Dendritic cell treated with granulocyte-macrophage colony-stimulating factor and Interleukin-4, amounts not matched to agents 40 ng/mL and 50 ng/mL, for 4 days (primary cell): ENCODE measurements at regions not wholly inside any gene's neighbourhood (a gene's known extent, or its start where the extent isn't known, plus 50 kb on each side); places are given as distances from the start of the nearest gene placed in this dataset.

ENCODE experiments used
- H3K27ac Mint-ChIP-seq: one replicate; pipeline ENCODE4 v1.8.0; 2022; ENCODE audit warnings: mild to moderate bottlenecking, mixed read lengths
- H3K27me3 Mint-ChIP-seq: one replicate; pipeline ENCODE4 v1.8.0; 2022; ENCODE audit warnings: mild to moderate bottlenecking, mixed read lengths
- H3K36me3 Mint-ChIP-seq: one replicate; pipeline ENCODE4 v1.8.0; 2022; ENCODE audit warnings: low read depth, mixed read lengths
- H3K4me1 Mint-ChIP-seq: one replicate; pipeline ENCODE4 v1.8.0; 2022; ENCODE audit warnings: low read depth, mixed read lengths
- H3K4me3 Mint-ChIP-seq: one replicate; pipeline ENCODE4 v1.8.0; 2022; ENCODE audit warnings: mild to moderate bottlenecking, moderate library complexity, mixed read lengths
- H3K9me3 Mint-ChIP-seq: one replicate; pipeline ENCODE4 v1.8.0; 2022; ENCODE audit warnings: mixed read lengths
- intact Hi-C: fragments of 100-400 bp; cut with micrococcal nuclease; formaldehyde crosslinking; loops from one replicate; pipeline ENCODE4 v1.15.0; 2022

DNA sequence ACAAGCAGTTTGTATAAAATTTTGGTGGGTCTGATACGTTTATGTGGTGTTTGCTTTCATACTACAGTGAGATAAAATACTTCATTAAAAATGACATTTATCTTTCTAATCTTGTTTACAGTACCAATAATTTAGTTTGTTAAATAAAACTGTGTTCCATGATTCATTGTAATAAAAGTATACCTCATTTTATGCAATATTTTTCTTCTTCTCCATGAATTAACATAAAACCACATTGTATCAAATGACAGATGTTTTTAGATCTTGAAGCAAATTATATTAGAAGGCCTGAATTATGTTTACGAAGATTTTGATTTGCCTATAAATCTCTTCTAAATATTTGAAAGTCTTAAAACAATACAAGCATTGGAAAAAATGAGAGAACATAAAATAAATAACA lies 1443.0 kb upstream of the CDH6 start:
- Mint-ChIP-seq H3K27ac (no peak overlapping the region), H3K4me1 (no peaks in the 10 kb centered on the region), H3K36me3 (no peaks in the 10 kb centered on the region), H3K27me3 (no peaks in the 10 kb centered on the region), H3K4me3 (no peak overlapping the region), H3K9me3 (peaks cover 14% of the 10 kb centered on the region)
- intact Hi-C loops, result no loop called here

DNA sequence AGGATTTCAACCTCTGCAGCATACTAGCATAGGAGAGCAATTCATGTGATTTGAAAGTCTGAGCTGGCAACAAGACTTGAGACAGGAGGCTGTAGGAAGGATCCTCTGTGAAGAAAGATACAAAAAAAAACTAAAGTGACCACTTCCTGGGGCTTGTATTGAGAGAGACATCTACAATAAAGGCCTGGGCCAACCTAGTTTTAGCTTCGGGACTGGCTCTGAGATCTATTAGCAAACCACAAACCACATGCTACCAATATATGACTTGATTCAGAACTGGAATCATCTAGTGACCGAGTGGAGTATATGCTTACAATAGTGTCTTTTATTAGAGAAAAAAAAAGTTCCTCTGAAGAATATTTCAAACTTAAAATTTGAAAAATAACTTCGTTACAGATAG lies 1448.9 kb upstream of the CDH6 start:
- no peaks in the 10 kb centered on the region for H3K36me3 Mint-ChIP-seq
- H3K27ac Mint-ChIP-seq, result no peak overlapping the region
- intact Hi-C loops, result no loop called here
- H3K4me1 Mint-ChIP-seq, result no peaks in the 10 kb centered on the region
- H3K9me3 Mint-ChIP-seq, result peaks cover 9% of the 10 kb centered on the region
- no peak overlapping the region for H3K4me3 Mint-ChIP-seq
- no peaks in the 10 kb centered on the region for H3K27me3 Mint-ChIP-seq

DNA sequence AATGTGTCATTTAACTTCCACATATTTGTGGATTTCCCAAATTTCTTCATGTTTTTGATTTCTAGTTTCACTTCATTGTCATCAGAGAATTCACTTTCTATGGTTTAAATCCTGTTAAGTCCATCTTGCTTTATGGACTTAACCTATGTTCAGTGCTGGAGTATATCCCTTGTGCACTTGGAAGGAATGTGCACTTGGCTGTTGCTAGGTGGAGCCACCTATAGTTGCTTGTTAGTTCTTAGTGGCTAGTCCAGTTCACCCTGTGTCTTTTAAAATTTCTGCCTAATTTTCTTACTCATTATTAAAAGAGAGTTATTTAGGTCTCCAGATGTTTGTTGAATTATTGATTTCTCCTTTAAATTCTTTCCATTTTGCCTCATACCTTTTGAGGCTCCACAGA lies 1472.5 kb upstream of the CDH6 start:
- no peak overlapping the region for H3K4me3 Mint-ChIP-seq
- no peak overlapping the region for H3K27ac Mint-ChIP-seq
- H3K9me3 Mint-ChIP-seq, result peaks cover 18% of the 10 kb centered on the region
- no peaks in the 10 kb centered on the region for H3K27me3 Mint-ChIP-seq
- no peaks in the 10 kb centered on the region for H3K4me1 Mint-ChIP-seq
- intact Hi-C loops, result no loop called here
- H3K36me3 Mint-ChIP-seq, result no peaks in the 10 kb centered on the region

DNA sequence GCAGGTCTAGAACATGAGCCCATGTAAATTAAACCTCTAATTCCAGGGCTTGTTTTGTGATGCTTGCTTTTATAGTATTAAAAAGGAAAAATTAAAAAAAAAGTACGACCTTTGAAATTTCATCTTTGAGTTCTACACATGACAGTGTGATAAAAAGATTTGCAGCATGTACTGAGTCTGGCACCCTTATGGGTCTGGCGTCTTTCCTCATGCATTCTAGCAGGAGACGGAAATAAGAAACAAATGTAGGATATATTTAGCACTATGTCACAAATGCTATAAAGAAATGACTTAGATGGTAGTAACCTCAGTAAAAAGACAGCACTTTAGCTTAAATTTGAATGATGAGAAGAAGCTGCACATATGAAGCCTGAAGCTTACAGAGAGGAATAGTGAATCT lies 1474.3 kb upstream of the CDH6 start:
- Mint-ChIP-seq H3K36me3 (no peaks in the 10 kb centered on the region), H3K27ac (no peak overlapping the region), H3K4me1 (no peaks in the 10 kb centered on the region), H3K9me3 (peaks cover 18% of the 10 kb centered on the region), H3K27me3 (no peaks in the 10 kb centered on the region), H3K4me3 (no peak overlapping the region)
- intact Hi-C loops, result no loop called here

DNA sequence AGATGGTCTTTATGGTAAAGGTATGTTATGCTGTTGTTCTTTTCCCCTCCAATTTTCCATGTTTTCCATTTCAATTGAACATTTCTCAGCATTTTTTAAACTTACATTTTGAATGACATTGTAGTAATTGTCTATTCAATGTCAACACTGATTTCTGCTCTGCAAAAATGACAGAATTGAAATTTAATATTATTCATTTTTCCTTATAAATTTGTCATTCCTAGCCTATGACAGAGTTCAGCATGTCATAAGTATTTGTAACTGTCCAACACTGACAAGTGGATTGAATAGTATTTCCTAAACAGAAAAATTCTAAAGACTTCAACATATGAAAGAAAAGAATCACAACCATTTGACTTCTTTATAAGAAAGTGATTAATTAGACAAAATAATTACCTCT lies 1478.3 kb upstream of the CDH6 start:
- intact Hi-C loops, result no loop called here
- Mint-ChIP-seq H3K27me3 (no peaks in the 10 kb centered on the region), H3K27ac (no peak overlapping the region), H3K9me3 (peaks cover 36% of the 10 kb centered on the region), H3K4me3 (no peak overlapping the region), H3K36me3 (no peaks in the 10 kb centered on the region), H3K4me1 (no peaks in the 10 kb centered on the region)

DNA sequence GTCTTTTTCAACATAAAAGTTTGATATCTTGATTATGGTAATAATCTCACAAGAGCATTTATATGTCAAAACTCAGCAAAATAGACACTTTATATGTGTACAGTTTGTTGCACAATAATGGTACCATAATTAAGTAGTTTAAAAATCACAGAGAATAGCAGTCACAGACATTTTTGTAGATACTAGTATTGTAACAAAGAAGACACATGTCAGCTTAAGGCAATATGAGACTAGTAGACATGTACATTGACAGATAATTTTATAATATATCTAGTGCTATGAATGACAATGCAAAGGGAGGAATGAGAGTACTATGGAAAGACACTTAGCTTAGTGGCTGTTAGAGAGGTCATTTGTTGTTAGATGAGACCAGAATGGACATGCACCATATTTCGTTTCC lies 1490.6 kb upstream of the CDH6 start:
- no peak overlapping the region for H3K27ac Mint-ChIP-seq
- no peaks in the 10 kb centered on the region for H3K27me3 Mint-ChIP-seq
- no peaks in the 10 kb centered on the region for H3K4me1 Mint-ChIP-seq
- peaks cover 14% of the 10 kb centered on the region for H3K9me3 Mint-ChIP-seq
- H3K36me3 Mint-ChIP-seq, result no peaks in the 10 kb centered on the region
- intact Hi-C loops, result no loop called here
- H3K4me3 Mint-ChIP-seq, result no peak overlapping the region

DNA sequence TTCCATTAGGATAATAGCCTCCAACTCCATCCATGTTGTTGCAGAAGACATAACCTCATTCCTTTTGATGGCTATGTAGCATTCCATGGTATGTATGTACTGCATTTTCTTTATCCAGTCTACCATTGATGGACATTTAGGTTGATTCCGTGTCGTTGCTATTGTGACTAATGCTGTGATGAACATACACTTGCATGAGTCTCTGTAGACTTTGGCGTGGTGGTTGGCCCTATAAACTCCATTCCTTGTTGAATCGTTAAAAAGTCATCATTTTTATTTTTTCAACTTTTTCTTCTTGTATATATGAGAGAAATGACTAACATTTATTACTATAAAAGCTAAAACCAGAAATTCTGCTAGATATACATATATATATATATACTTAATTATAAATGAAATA lies 1491.9 kb upstream of the CDH6 start:
- Mint-ChIP-seq H3K4me1 (no peaks in the 10 kb centered on the region), H3K9me3 (peaks cover 14% of the 10 kb centered on the region), H3K27ac (no peak overlapping the region), H3K4me3 (no peak overlapping the region), H3K27me3 (no peaks in the 10 kb centered on the region), H3K36me3 (no peaks in the 10 kb centered on the region)
- intact Hi-C loops, result no loop called here

DNA sequence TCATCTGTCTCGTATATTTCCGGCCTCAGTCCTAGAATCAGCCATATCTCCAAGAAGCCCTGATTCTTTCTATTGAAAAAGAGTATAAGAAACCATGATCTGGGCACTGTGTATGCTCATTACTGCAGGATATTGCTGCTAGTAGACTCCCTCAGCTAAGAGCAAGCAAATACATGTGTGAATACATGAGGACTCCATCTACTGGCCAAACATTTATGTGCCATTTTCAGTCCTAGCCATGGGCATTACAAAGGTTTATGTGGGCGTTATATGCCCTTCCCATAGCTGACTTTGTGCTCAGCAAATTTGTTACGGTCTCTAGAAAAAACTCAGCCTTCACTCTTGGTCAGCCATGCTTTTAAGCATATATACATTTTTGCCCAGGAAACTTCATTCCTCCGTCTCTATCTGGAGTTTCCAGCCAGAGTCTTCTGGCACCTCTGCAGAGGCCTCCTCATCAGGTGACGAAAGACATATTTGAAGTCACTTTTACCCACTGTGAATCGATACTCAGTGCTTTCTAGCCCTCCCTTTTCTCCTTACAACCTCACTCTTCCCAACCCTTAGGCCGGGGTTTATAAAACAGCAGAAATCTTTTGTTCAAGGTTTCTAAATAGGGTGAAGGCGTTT lies 1495.6 kb upstream of the CDH6 start:
- peaks cover 8% of the 10 kb centered on the region for H3K9me3 Mint-ChIP-seq
- no peaks in the 10 kb centered on the region for H3K36me3 Mint-ChIP-seq
- intact Hi-C loops, result no loop called here
- H3K4me3 Mint-ChIP-seq, result no peak overlapping the region
- no peaks in the 10 kb centered on the region for H3K27me3 Mint-ChIP-seq
- no peak overlapping the region for H3K27ac Mint-ChIP-seq
- H3K4me1 Mint-ChIP-seq, result no peaks in the 10 kb centered on the region

DNA sequence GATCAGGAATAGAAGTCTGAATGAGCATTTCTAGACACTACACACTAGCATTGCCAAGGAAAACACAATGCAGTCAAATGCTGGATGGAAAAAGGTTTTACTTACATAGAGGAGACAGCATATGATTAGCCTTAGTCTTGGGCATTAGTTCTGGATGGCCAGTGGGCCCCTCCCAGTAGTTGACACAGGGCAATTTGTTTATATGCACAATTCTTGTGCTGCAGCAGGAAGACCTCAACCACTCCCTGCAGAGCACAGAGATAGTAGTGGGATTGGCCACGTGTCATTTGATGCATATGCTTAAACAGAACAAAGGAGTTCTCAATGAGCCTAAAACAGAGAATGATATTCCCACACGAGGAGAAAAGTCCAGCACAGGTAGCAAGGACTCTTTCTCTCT lies 1496.2 kb upstream of the CDH6 start:
- H3K27me3 Mint-ChIP-seq, result no peaks in the 10 kb centered on the region

DNA sequence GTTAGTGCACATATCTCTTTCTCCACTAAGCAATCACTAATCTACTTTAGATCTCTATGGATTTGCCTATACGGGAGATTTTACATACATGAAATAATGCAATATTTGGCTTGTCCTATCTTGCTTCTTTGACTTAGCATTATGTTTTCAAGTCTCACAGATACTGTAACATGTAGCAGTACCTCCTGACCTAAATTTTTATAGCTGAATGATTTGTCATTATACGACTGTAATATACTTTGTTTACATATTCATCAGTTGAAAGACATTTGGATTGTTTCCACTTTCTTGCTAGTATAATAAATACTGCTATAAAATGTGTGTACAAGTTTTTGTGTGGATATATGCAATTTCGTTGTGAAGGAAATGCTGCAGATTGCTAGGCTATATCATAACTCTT lies 1520.8 kb upstream of the CDH6 start:
- no peak overlapping the region for H3K4me3 Mint-ChIP-seq
- intact Hi-C loops, result no loop called here
- peaks cover 34% of the 10 kb centered on the region for H3K9me3 Mint-ChIP-seq
- no peaks in the 10 kb centered on the region for H3K4me1 Mint-ChIP-seq
- H3K27me3 Mint-ChIP-seq, result no peaks in the 10 kb centered on the region
- H3K36me3 Mint-ChIP-seq, result no peaks in the 10 kb centered on the region
- no peak overlapping the region for H3K27ac Mint-ChIP-seq

More for the DNA sequence above, 1496.2 kb upstream of the CDH6 start:
- H3K27ac Mint-ChIP-seq, result no peak overlapping the region
- no peaks in the 10 kb centered on the region for H3K36me3 Mint-ChIP-seq
- H3K4me1 Mint-ChIP-seq, result no peaks in the 10 kb centered on the region
- no peak overlapping the region for H3K4me3 Mint-ChIP-seq
- intact Hi-C loops, result no loop called here
- H3K9me3 Mint-ChIP-seq, result peaks cover 8% of the 10 kb centered on the region

DNA sequence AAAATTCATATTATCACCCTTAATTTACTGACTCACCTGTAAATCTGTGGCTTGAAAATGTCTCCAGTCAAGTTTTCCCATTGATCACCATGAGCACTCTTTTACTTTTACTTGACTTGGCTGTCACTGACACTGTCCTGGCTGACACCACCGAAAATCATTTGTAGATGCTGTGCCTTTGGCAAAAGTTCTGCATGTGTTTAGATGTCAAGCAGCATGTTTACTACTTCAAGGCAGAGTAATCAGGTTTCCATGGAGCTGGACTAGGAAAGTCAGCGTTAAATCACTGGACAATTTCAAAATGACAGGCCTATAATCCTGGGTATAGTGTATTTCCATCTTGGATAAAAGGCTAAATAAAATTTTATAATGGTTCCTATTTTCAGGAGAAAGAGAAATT lies 1530.6 kb upstream of the CDH6 start:
- no peaks in the 10 kb centered on the region for H3K36me3 Mint-ChIP-seq
- H3K4me3 Mint-ChIP-seq, result no peak overlapping the region
- H3K27ac Mint-ChIP-seq, result no peak overlapping the region
- no peaks in the 10 kb centered on the region for H3K27me3 Mint-ChIP-seq
- H3K9me3 Mint-ChIP-seq, result peaks cover 26% of the 10 kb centered on the region
- H3K4me1 Mint-ChIP-seq, result no peaks in the 10 kb centered on the region
- intact Hi-C loops, result no loop called here

DNA sequence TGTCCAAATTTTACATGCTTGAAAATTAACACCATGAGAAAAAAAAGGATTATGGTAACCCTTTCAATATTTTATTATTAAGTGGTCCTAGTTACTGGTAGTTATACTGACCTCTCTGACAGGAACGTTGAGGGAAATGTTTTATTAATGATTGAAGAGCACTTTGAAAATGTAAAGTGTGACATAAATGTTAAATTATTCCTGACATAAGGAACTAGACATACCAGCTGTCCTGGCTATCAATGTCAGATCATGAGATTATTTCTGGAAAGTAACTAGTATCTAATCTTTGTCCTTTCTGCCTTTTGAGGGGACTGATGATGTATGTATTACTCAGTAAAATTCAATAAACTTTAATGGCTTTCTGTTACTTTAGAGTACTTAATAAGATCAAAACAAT lies 1538.5 kb upstream of the CDH6 start:
- H3K4me3 Mint-ChIP-seq, result no peak overlapping the region
- peaks cover 23% of the 10 kb centered on the region for H3K9me3 Mint-ChIP-seq
- H3K4me1 Mint-ChIP-seq, result no peaks in the 10 kb centered on the region
- intact Hi-C loops, result no loop called here
- no peaks in the 10 kb centered on the region for H3K27me3 Mint-ChIP-seq
- H3K36me3 Mint-ChIP-seq, result no peaks in the 10 kb centered on the region
- H3K27ac Mint-ChIP-seq, result no peak overlapping the region

DNA sequence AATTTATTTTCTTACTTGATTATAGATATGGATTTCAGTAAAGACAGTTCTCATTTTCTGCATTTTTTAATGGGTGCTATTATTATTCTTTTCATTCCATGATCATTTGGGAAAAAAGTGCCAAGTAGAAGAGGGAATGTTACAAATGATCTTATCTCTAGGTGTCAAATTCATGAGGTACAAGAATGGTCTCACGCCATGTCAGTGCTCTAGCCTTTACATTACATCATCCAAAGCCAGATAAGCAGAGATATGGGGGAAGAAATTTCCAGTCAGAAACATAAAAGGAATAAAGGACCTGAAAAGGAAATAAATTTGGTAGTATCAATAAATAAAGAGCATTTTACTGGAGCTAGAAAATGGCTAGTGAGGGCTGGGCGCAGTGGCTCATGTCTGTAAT lies 1544.2 kb upstream of the CDH6 start:
- intact Hi-C loops, result no loop called here
- H3K27ac Mint-ChIP-seq, result no peak overlapping the region
- no peaks in the 10 kb centered on the region for H3K4me1 Mint-ChIP-seq
- H3K27me3 Mint-ChIP-seq, result no peaks in the 10 kb centered on the region
- H3K4me3 Mint-ChIP-seq, result no peak overlapping the region
- peaks cover 35% of the 10 kb centered on the region for H3K9me3 Mint-ChIP-seq
- H3K36me3 Mint-ChIP-seq, result no peaks in the 10 kb centered on the region

DNA sequence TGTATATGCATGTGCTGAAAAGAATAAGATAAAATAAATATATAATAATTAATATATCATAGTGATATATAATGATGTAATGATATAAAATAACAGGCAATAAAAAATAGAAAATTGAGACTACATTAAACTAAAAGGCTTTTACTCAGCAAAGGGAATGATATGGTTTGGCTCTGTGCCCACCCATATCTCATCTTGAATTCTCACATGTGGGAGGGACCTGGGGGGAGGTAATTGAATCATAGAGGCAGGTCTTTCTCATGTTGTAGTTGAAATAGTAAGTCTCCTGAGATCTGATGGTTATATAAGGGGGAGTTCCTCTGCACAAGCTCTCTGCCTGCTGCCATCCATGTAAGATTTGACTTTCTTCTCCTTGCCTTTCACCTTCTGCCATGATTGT lies 1550.9 kb upstream of the CDH6 start:
- H3K27ac Mint-ChIP-seq, result no peak overlapping the region
- H3K36me3 Mint-ChIP-seq, result no peaks in the 10 kb centered on the region
- intact Hi-C loops, result no loop called here
- no peaks in the 10 kb centered on the region for H3K27me3 Mint-ChIP-seq
- peaks cover 40% of the 10 kb centered on the region for H3K9me3 Mint-ChIP-seq
- no peak overlapping the region for H3K4me3 Mint-ChIP-seq
- no peaks in the 10 kb centered on the region for H3K4me1 Mint-ChIP-seq

DNA sequence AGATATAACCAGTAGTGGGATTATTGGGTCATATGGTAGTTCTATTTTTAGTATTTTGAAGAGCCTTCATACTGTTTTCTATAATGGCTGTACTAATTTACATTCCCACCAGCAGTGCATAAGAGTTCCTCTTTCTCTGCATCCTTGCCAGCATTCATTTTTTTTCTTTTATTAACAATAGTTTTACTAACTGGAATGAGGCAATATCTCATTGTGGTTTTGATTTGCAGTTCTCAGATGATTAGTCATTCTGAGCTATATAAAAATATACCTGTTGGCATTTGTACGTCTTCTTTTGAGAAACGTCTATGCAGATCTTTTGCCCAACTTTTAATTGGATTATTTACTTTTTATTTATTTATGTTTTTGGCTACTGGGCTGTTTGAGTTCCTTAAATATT lies 1579.3 kb upstream of the CDH6 start:
- Mint-ChIP-seq H3K4me3 (no peak overlapping the region), H3K4me1 (no peaks in the 10 kb centered on the region)

More for the DNA sequence above, 1579.3 kb upstream of the CDH6 start:
- Mint-ChIP-seq H3K36me3 (no peaks in the 10 kb centered on the region), H3K9me3 (peaks cover 37% of the 10 kb centered on the region), H3K27me3 (no peaks in the 10 kb centered on the region), H3K27ac (no peak overlapping the region)
- intact Hi-C loops, result no loop called here
